ENCODE measurements at regions not wholly inside any gene's neighbourhood (a gene's known extent, or its start where the extent isn't known, plus 50 kb on each side); places are given as distances from the start of the nearest gene placed in this dataset.

DNA sequence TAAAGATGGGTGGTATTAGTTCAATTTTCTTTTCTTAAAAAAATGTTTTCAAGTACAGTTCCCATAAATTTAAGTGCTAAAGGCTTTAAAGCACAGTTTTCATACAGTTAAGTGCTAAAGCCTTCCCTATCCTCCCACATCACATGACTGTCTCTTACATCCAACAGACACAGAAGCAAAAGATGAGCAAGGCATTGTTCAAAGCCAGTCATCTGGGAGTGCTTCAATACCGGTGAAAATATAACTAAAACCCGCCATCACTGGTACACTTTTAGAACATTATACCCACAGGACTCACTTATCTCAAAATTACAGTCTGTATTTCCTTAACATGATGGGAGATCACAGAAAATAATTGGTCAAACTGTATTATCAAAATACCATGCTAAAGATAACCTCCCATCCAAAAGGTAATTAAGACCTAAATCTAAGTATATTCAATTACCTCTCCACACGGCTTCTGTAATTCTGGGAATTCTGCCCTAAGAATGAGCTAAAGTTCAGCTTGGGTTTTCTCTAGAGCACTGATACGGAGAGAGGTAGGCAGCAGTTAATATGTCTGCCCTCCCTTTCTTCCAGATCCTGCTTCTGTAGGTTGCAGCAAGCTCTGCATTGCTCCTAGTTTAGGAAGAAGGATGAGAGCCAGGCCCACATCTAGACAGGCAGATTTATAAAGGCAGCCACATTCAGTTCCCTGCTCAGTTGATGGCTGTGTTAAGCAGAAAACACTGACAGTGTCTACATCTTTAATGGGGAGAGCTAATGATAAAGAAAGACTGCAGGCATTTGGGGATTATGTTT is 474.8 kb upstream of the PFKP start:
- no peak overlapping the region for H3K27ac Mint-ChIP-seq
- no peaks in the 10 kb centered on the region for H3K27me3 ChIP-seq (ENCODE audit: insufficient read depth)
- peaks cover 4% of the 10 kb centered on the region for H3K27me3 Mint-ChIP-seq (ENCODE audit: insufficient read depth, low read depth, poor library complexity)
- H3K36me3 Mint-ChIP-seq (ENCODE audit: low read depth) = peaks cover 3% of the 10 kb centered on the region; the same call in 1 of the 3 replicates
- no peak overlapping the region for H2AFZ ChIP-seq
- no peak overlapping the region for H3K4me2 ChIP-seq
- H4K20me1 ChIP-seq (replicated peaks; ENCODE audit: insufficient read depth) = no peaks in the 10 kb centered on the region
- no peaks in the 10 kb centered on the region for H3K36me3 ChIP-seq (ENCODE audit: insufficient read depth)
- H3K4me1 Mint-ChIP-seq = no peaks in the 10 kb centered on the region
- DNase-seq (ENCODE audit: low spot score) (no peak), ATAC-seq (no peak)
- TF ChIP-seq, protein P1, sequence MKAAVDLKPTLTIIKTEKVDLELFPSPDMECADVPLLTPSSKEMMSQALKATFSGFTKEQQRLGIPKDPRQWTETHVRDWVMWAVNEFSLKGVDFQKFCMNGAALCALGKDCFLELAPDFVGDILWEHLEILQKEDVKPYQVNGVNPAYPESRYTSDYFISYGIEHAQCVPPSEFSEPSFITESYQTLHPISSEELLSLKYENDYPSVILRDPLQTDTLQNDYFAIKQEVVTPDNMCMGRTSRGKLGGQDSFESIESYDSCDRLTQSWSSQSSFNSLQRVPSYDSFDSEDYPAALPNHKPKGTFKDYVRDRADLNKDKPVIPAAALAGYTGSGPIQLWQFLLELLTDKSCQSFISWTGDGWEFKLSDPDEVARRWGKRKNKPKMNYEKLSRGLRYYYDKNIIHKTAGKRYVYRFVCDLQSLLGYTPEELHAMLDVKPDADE (IDR thresholded peaks at IDR 0.05) = no peak
- no peak for TF ChIP-seq NANOG (IDR thresholded peaks at IDR 0.05; ENCODE audit: borderline replicate concordance)
- no peak for TF ChIP-seq CREB1 (CRISPR knock-in tag; IDR thresholded peaks at IDR 0.05; ENCODE audit: low read depth)
- peaks cover 5% of the 10 kb centered on the region; the same call in 1 of the 3 replicates for H3K9me3 Mint-ChIP-seq
- no peaks in the 10 kb centered on the region for H3F3A ChIP-seq (replicated peaks; ENCODE audit: low read depth)
- H3K27ac ChIP-seq (ENCODE audit: low read depth) = no peak overlapping the region
- H3K4me3 ChIP-seq = no peak overlapping the region
- H3K4me1 ChIP-seq (ENCODE audit: insufficient read depth) = no peaks in the 10 kb centered on the region
- no peaks in the 10 kb centered on the region for H3K79me2 ChIP-seq (replicated peaks; ENCODE audit: insufficient read depth)
- H3K9me2 ChIP-seq (ENCODE audit: insufficient read depth) = 0 out of 2 replicates have a peak, but pooled peaks cover 9% of the 10 kb centered on the region
- no peak overlapping the region for H3K4me3 Mint-ChIP-seq

DNA sequence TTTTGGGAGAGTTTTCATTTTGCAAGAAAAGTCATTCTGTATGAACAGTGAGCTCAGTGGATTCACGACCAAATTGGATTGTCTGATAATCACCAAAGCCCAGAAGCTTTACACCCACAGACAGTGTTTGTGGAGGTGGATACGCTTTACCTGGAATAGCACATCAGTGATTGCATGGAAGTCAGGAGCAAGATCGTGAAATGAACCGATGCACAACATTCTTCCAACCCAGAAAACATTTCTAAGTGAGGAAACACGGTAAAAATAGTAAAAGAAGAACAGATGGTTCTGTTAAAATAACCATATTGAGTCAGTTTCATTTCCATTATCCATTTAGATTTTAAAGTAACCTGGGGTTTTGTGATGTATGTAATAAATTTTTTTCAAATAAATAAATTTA is 478.2 kb upstream of the PFKP start:
- Histone ChIP-seq H3K27ac (ENCODE audit: low read depth) (no peak overlapping the region), H3K4me2 (no peak overlapping the region), H4K20me1 (replicated peaks; ENCODE audit: insufficient read depth) (no peaks in the 10 kb centered on the region), H3K4me3 (no peak overlapping the region), H2AFZ (no peak overlapping the region), H3K4me1 (ENCODE audit: insufficient read depth) (no peaks in the 10 kb centered on the region), H3K9me2 (ENCODE audit: insufficient read depth) (peaks cover 9% of the 10 kb centered on the region; the same call in 1 of the 2 replicates), H3K36me3 (ENCODE audit: insufficient read depth) (no peaks in the 10 kb centered on the region), H3F3A (replicated peaks; ENCODE audit: low read depth) (no peaks in the 10 kb centered on the region), H3K79me2 (replicated peaks; ENCODE audit: insufficient read depth) (no peaks in the 10 kb centered on the region), H3K27me3 (ENCODE audit: insufficient read depth) (no peaks in the 10 kb centered on the region)
- DNase-seq (ENCODE audit: low spot score) (no peak), ATAC-seq (no peak)
- Mint-ChIP-seq H3K27me3 (ENCODE audit: insufficient read depth, low read depth, poor library complexity) (peaks cover 4% of the 10 kb centered on the region), H3K4me3 (no peak overlapping the region), H3K36me3 (ENCODE audit: low read depth) (peaks cover 3% of the 10 kb centered on the region; the same call in 1 of the 3 replicates), H3K4me1 (no peaks in the 10 kb centered on the region), H3K27ac (no peak overlapping the region), H3K9me3 (peaks cover 3% of the 10 kb centered on the region; the same call in 1 of the 3 replicates)
- TF ChIP-seq, protein P2, sequence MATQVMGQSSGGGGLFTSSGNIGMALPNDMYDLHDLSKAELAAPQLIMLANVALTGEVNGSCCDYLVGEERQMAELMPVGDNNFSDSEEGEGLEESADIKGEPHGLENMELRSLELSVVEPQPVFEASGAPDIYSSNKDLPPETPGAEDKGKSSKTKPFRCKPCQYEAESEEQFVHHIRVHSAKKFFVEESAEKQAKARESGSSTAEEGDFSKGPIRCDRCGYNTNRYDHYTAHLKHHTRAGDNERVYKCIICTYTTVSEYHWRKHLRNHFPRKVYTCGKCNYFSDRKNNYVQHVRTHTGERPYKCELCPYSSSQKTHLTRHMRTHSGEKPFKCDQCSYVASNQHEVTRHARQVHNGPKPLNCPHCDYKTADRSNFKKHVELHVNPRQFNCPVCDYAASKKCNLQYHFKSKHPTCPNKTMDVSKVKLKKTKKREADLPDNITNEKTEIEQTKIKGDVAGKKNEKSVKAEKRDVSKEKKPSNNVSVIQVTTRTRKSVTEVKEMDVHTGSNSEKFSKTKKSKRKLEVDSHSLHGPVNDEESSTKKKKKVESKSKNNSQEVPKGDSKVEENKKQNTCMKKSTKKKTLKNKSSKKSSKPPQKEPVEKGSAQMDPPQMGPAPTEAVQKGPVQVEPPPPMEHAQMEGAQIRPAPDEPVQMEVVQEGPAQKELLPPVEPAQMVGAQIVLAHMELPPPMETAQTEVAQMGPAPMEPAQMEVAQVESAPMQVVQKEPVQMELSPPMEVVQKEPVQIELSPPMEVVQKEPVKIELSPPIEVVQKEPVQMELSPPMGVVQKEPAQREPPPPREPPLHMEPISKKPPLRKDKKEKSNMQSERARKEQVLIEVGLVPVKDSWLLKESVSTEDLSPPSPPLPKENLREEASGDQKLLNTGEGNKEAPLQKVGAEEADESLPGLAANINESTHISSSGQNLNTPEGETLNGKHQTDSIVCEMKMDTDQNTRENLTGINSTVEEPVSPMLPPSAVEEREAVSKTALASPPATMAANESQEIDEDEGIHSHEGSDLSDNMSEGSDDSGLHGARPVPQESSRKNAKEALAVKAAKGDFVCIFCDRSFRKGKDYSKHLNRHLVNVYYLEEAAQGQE (IDR thresholded peaks at IDR 0.05; ENCODE audit: unreplicated experiment) = no peak
- TF ChIP-seq EZH2 (IDR thresholded peaks at IDR 0.05; ENCODE audit: low read depth, unreplicated experiment) (no peak), ZNF331 (CRISPR knock-in tag; IDR thresholded peaks at IDR 0.05; ENCODE audit: low read depth) (no peak), EZH2phosphoT487 (IDR thresholded peaks at IDR 0.05; ENCODE audit: unreplicated experiment) (no peak), POLR2AphosphoS5 (IDR thresholded peaks at IDR 0.05; ENCODE audit: low read depth) (no peak), JUNB (IDR thresholded peaks at IDR 0.05; ENCODE audit: unreplicated experiment) (no peak)
- TF ChIP-seq, protein P1 (IDR thresholded peaks at IDR 0.05) = no peak
